Stimulated activated CD8-positive, alpha-beta memory T cell treated with anti-CD3 and anti-CD28 coated beads, Interleukin-7, amount 100 ng/mL, for 48 hours (primary cell): ENCODE measurements at regions not wholly inside any gene's neighbourhood (a gene's known extent, or its start where the extent isn't known, plus 50 kb on each side); places are given as distances from the start of the nearest gene placed in this dataset.
"Not testable (repeated sequence)": the region's sequence is repeated elsewhere in the genome, so short reads cannot be mapped to it uniquely, and the experiment has no call there.

ENCODE experiments used
- DNase-seq, 2 donors: peaks; one replicate each; pipeline ENCODE4 v3.0.0-alpha.2; 2020; ENCODE audit warnings: low read depth in 1 of 2; ENCODE audit errors: extremely low read depth in 1 of 2

DNA sequence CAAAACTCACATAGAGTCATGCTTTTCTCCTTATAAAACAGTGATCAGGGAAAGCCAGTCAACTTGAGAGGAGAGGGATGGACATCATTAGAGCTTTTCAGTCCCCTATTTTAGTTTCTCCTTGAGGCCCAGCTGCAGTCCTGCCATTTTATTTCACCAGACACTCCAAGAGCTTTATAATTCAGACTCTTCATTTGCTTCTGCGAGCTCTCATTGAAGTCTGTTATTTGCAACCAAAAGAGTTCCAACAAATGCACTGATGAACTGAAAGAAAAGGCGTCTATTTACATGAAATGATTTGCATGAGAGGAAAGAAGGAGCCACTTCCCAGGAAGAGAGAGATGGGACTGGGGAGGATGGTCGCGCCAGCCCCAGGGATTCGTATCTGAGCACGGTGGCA lies 86.8 kb downstream of the NDUFA12 start:
- no peak for DNase-seq

DNA sequence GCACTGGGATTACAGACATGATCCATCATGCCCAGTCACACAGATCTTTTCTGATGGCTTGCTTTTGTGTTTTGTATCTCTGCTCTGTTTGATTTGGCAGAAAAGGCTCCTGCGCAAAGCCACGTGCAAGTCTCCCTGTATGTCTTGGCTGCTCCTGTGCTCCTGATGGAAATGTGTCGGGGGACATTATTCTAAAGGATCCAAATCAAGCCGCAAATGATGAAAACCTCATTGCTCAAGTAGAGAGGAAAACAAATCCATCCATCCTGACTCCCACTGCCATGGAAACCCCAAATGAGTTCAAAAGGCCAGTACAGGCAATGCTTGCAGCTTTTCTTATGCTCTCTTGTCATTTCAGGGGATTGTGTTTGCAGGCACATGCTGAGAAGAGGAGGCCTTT lies 93.8 kb downstream of the NDUFA12 start:
- no peak for DNase-seq

DNA sequence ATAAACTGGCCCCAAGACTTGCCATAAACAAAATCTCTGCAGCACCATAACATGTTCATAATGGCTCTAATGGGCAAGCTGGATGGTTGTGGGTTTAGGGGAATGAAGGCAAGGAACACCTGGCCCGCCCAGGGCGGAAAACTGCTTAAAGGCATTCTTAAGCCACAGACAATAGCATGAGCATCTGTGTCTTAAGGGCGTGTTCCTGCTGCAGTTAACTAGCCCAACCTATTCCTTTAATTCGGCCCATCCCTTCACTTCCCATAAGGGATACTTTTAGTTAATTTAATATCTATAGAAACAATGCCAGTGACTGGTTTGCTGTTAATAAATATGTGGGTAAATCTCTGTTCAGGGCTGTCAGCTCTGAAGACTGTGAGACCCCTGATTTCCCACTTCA lies 97.7 kb downstream of the NDUFA12 start:
- DNase-seq: not testable (repeated sequence)

DNA sequence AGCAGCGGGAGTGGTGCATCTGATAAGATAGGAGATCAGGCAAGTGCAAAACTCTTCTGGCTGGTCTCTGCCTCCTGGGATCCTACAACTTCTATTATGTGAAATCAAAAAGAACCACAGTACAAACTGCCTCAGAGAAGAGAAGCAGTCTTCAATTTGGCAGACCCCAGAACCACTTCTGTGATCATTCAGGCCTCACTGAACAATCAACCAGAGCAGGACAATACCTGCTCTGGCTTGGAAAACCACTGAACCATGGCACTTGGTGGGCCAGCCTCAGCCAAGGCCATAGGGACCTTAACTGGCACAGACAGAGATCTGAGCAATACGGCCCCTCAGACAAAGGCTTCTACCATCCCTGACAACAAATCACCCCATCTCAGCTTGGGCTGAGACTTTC lies 103.0 kb downstream of the NDUFA12 start:
- DNase-seq: no peak

DNA sequence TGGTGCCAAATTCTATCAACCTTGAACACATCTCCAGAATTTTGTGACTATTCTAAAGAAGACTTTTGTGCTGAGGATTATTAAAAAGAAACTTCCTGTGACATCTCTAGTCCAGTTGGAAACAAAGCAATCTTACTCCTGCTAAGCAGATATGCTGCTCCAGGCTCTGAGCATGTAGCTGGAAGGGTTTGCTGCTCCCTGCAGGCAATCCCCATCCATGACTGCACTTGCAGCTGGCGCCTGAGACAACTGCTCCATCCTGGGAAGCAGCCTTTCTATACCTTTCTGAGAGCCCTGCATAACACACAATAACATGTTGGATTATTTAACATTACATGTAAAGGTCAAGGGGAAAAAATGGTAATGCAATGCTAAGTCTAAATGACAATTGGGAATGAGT lies 105.1 kb downstream of the NDUFA12 start:
- no peak for DNase-seq

DNA sequence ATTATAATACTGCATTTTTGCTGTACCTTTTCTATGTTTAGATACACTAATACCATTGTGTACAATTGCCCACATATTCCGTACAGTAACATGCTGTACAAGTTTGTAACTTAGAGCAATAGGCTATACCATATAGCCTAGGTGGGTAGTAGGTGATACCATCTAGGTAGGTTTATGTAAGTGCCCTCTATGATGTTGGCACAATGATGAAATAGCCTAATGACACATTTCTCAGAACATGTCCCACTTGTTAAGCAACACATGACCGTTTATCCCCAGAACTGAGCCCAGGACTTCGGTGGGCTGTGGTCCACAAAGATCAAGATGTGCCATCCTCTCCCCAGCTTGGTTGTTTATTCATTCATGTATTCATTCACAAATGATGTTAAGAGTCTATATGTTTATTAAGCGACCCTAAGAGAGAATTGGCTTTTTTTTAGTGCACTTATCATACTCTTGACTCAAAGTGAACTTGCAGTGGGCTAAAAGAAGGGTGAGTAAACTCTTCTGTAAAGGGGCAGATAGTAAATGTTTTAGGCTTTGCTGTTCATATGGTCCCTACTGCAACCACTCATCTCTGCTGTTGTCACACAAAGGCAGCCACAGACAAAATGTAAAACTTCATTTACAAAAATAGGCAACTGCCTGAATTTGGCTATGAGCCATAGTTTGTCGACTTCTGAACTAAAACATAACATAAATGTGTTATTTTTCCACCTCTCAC lies 110.8 kb downstream of the NDUFA12 start:
- no peak for DNase-seq

DNA sequence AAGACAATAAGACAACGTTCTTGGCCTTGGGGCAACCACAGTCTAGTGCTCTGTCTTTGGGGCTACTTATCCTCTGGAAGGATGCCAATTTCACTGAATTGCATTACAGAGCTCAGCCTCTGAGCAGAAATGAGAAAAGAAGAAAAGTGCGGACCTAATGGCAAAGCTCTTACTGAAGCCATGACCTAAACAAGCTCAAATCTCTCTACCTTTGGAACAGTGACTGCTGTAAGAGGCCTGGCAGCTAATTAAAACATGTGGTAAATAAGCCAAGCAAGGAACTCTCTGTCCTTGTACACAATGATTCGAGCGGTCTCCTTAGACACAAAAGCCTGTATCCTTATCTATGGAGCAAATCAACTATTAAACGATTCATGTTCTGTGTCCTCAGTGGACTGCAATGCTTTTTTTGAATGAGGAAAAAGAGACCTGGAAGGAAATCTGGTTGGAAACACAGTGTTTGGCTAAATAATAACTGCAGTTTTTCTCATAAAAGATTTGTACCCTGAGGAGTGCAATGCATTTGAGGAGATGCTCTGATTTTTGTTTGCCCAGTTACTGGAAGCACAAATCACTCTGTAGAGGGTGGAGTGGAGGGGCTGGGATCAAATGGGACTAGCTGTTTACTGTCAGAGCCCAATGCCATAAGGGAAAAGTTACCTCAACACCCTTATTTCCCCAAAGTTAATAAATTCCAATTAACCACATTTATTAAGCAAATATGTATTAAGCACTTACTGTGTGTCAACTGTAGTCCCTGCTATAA lies 113.9 kb downstream of the NDUFA12 start:
- DNase-seq: no peak

DNA sequence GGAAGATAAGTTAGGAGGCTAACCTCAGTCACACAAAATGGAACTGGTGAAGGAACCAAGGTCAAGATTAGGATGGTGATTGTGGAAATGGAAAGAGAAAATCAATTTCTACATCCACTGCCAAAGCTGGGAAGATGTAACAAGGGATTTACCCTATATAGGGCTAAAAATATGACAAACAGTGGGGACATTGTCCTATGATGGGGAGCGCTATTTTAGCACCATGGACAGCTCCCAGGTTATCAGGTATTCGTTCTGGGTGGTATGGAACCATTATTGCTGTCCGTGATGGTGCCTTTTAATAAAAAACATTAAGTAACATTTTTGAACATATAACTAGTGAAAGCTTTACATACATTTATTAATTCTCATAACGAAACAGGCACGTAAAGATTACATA lies 124.0 kb downstream of the NDUFA12 start:
- DNase-seq: no peak

DNA sequence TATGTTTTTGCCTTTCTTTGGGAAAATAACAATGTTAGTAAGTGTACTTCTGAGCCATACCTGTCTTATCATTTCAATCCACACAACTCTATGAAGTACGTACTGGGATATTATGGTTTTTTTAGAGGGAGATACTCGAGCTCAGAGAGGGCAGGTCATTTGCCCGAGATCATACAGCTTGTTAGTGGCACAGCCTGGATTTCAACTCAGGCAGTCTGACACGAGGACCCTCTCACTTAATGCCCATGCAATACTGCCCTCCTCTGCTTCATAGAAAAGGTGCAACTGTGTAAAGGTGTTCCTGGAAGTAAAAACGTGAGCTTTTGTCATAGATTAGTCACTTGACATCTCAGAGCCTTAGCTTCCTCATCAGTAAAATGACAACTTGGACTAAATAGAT lies 128.0 kb downstream of the NDUFA12 start:
- DNase-seq: no peak

DNA sequence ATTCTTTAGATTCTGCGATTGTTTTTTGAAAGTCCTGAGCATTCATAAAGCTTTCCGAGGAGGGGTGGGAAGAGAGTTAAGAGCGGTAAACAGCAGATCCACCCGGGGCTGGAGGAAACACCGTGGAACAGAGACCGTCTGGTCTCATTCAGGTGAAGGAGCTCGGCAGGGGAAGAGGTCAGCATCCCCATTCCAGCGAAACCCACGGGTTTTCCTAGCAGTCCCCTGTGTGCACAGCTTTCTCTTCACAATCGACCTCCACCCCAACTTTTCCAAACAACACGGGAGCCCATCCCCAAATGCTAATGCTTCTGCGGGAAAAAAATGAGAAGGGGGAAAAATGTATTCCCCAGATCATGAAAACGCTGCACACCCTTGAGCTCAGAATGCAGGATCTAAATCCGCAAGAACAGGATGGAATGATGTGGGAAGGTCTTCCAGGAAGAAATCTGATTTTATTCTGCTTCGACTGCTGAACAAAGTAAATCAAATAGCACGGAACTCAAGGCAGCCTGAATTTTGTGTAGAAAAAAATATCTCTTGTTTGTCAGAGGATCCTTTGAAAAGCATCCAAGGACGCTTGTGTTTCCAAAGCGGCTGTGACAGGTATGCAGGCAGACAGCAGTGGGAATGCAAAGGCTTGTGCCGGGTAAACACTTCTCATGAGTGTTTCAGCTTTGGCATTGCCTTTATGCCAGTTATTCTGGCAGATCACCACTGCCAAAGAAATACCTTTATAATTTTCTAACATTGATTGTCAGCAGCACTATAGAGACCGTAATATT lies 128.8 kb downstream of the NDUFA12 start:
- DNase-seq: no peak

DNA sequence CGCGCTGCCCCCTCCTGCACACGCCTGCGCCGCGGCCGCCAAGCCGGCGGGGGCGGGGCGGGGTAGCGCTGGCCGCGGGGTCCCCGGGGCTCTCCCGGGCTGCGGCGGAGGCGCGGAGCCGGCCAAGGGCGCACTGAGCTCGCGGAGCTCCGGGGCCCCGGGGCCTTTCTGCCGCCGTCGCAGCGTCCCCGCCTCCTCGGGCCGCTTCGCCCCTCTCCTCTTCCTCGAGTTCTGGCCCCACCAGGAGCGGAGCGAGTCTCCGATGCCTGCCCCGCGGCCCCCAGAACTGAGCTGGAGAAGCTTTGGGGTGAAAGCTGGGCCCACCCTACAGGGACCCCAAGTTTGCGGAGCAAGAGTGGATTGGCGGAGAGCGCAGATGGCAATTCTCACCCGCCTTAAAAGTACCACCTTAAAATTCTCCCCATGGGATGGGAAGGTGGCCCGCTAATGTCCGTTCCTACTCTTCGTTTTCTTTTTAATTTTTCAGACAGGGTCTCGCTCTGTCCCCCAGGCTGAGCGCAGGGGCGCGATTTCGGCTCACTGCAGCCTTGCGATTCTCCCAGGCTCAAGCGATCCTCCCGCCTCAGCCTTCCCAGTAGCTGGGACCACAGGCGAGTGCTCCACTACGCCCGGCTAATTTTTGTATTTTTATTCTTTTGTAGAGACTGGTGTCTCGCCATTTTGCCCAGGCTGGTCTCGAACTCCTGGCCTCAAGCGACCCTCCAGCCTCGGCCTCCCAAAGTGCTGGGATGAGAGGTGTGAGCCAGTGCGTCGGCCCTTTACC lies 129.6 kb downstream of the NDUFA12 start:
- no peak for DNase-seq

DNA sequence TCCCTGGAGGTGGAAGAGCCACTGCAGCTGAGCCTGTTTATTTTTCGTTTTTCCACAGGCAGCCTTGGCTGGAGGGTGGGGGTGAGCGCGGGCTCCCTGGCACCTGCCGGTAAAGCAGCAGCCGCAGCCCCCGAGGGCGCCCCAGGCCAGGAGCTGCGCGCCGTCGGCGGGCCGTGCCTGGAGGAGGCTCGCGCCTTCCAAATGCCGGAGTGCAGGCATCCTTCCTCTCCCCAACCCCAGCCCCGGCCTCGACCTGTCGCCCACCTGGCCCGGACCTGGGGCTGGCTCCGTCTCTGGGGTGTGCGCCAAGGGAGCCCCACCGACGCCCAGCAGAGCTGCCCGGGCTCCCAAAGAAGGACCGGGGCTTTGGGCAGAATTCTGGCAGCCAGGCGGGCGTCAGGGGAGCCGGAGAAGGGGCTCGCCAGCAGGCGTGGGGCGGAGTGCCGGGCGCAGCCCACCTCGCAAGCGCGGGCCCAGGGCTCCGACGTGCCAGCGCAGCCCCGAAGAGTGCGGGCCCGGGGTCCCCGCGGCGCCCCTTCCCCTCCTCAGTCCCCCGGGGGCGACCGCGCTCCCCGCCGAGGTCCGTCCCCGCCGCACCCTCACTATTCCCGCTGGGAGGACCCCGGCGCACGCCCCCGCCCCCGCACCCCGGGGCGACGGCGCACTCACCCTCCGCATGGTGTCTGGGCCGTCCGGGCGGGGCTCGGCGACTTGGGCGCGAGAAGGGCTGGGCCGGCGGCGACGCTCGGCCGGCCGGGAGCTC lies 130.3 kb downstream of the NDUFA12 start:
- DNase-seq: no peak

DNA sequence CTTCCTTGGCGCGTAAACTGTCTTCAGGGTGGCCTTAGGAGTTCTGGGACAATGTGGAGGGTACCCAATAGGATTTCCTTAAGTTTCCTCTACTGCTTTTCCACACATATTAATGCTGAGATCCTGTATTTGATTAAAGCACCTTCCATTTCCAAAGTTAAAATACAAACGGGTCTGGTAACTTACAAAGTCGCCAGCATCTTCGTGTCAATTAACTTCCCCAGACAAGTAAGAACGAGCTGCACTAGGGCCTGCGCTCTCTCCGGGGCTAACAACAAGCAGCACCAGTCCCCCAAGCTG lies 130.9 kb downstream of the NDUFA12 start:
- no peak for DNase-seq

DNA sequence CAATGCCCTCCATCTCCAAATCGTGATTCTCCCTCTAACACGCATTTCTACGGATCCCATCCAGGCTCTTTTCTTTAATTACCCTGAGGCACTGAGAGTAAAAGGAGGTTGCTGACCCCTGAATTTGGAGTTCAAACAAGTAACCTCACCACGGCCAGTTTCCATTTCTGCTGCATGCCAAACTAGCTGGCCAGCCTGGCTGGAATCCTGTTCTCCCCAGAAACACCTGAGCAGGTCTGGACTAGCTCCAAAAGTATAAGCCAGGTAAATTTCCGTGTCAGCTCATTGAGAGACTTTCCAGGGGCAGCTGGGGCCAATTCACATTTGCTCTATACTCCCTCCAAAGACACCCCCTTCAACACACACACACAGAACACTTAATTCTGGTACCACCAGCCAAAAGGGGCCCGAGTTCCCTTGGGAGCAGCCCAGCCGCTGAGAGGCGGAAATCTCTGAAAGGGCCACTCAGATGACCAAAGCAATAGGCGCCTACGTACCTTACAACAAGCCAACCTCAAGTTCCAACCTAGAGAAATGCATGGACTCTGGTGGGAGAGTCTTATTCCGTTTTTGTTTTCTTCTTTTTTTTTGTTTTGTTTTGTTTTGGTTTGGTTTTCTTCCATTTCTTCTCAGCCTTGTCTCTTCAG lies 131.4 kb downstream of the NDUFA12 start:
- DNase-seq: no peak

DNA sequence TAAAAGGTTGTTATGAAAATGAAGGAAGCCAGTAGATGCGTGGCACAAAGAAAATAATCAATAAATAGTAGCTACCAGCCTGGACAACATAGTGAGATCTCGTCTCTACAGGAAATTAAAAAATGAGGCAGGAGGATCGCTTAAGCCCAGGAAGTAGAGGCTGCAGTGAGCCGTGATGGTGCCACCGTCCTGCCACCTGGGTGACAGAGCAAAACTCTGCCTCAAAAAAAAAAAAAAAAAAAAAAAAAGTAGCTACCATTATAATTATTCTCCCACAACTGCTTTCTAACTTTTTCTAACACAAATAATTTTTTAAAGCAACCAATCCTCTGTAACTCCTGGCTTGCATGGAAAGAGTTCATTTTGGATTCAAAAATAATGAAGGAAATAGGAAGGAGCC lies 133.0 kb downstream of the NDUFA12 start:
- no peak for DNase-seq

DNA sequence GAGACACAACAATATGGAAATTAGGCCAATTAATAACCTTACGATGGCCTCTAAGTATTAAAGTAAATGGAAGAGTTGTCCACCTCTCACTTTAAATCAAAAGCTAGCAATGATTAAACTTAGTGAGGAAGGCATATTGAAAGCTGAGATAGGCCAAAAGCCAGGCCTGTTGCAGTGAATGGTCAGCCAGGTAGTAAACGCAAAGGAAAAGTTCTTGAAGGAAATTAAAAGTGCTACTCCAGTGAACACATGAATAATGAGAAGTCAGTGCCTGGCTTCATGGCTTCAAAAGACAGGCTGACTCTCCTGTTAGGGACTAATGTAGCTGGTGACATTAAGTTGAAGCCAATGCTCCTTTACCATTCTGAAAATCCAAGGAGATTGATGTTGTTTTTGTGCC lies 135.3 kb downstream of the NDUFA12 start:
- no peak for DNase-seq

DNA sequence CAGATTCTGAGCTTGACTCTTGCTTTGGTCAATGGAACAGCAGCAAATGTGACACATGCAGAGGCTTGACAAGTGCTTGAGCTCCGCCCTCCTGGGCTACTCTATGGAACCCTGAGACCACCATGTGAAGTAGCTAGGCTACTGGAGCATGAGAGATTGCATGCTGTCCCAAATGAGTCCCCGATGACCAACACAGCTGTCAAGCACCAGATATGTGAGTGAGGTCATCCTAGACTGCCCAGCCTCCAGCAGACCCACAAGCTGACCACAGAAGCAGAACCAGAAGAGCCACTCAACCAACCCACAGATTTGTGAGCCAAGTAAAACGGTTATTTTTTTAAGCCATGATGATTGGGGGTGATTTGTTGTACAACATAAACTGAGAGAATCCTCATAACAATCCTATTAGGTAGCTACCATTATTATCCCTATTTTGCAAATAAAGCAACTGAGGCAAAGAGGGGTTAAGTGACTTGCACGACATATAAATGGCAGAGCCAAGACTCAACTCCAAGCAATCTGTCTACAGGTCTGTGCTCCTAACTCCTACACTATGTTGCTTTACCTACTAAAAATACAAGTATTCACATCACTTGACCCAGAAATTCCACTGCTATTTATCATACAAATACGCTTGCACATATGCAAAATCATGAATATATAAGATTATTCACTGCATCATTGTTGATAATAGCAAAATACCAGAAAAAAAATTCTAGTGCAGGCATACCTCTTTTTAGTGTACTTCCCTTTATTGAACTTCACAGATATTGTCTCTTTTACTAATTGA lies 136.2 kb downstream of the NDUFA12 start:
- no peak for DNase-seq

DNA sequence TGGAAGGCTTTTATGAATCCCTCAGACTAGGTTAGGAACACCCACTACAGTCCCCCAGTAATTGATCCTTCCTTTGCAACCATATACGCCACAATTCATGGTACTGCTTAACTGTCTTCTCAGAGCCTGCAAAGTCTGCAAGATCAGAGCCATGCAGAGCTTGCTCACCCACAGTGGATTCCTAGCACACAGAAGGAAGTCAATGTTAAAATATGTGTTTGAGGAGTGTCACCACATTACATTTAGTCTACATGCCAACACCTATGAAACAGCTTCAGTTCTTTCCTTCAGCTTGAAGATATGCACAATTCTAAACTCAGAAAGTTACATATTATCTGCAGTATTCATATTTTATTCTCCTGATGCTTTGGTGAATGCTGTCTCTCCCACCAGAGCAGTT lies 138.5 kb downstream of the NDUFA12 start:
- DNase-seq: no peak

DNA sequence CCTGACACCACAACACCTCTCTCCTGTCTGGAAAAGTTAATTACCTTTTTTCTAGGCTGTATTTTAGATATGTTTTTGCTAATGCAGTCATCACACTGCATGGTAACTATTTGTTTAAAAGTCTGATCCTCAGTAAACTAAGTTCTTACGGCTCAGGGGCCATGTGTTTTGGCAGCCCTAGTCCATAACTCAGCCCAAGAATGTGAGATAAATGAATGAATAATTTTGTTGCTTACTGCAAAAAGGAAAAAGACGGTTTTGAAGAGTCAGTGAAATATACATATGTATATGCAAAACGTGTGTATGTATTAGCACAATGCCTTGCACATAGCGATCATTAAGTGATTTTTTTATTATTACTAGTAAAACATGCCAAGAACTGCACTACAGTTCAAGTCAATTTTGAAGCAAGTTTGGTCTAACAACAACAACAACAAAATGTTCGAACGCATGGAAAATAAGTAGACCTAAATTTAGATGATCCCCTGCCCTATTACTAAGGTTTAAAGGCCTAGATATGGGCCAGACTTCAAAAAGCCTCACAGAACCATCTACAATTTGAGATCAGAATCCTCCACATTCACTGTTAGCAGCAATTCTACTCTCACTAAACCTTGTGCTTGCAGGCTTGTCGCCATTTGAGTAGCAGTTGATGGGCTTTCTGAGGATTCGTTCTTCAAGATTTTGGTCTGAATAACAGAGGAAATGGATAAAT lies 140.0 kb downstream of the NDUFA12 start:
- DNase-seq: no peak
